Neural progenitor cell (in vitro differentiated cells): ENCODE measurements at regions not wholly inside any gene's neighbourhood (a gene's known extent, or its start where the extent isn't known, plus 50 kb on each side); places are given as distances from the start of the nearest gene placed in this dataset.

ENCODE experiments used
- EZH2 ChIP-seq: fragments of 200-600 bp; sonication (generic); IDR thresholded peaks from 2 replicates; pipeline ENCODE4 v1.6.1; 2017; ENCODE audit warnings: antibody characterized with exemption, mild to moderate bottlenecking, moderate library complexity
- EZH2phosphoT487 ChIP-seq: fragments of 200-600 bp; sonication (generic); IDR thresholded peaks from 2 replicates; pipeline ENCODE4 v1.6.1; 2017; ENCODE audit warnings: antibody characterized with exemption
- TF ChIP-seq, protein P1 (sequence below): fragments of 200-600 bp; sonication (generic); IDR thresholded peaks from 2 replicates; pipeline ENCODE4 v1.5.1; 2017; ENCODE audit warnings: antibody characterized with exemption, mild to moderate bottlenecking

GRCh38 chr14:46256381-46256780 is 395.2 kb downstream of the RPL10L start:
- TF ChIP-seq, protein P1, sequence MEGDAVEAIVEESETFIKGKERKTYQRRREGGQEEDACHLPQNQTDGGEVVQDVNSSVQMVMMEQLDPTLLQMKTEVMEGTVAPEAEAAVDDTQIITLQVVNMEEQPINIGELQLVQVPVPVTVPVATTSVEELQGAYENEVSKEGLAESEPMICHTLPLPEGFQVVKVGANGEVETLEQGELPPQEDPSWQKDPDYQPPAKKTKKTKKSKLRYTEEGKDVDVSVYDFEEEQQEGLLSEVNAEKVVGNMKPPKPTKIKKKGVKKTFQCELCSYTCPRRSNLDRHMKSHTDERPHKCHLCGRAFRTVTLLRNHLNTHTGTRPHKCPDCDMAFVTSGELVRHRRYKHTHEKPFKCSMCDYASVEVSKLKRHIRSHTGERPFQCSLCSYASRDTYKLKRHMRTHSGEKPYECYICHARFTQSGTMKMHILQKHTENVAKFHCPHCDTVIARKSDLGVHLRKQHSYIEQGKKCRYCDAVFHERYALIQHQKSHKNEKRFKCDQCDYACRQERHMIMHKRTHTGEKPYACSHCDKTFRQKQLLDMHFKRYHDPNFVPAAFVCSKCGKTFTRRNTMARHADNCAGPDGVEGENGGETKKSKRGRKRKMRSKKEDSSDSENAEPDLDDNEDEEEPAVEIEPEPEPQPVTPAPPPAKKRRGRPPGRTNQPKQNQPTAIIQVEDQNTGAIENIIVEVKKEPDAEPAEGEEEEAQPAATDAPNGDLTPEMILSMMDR, result no peak
- TF ChIP-seq EZH2, result no peak
- TF ChIP-seq EZH2phosphoT487, result no peak
